ENCODE measurements at regions not wholly inside any gene's neighbourhood (a gene's known extent, or its start where the extent isn't known, plus 50 kb on each side); places are given as distances from the start of the nearest gene placed in this dataset.

- TF ChIP-seq CTCF (IDR thresholded peaks at IDR 0.05): no peak
- TF ChIP-seq POLR2A (IDR thresholded peaks at IDR 0.05): no peak
Measured at GRCh38 chr6:28724395-28724794, 198.7 kb downstream of the GPX5 start.
